ENCODE measurements at regions not wholly inside any gene's neighbourhood (a gene's known extent, or its start where the extent isn't known, plus 50 kb on each side); places are given as distances from the start of the nearest gene placed in this dataset.
A peak's percentile ranks its signal among the peaks of the same experiment; 100 is the strongest.

DNA sequence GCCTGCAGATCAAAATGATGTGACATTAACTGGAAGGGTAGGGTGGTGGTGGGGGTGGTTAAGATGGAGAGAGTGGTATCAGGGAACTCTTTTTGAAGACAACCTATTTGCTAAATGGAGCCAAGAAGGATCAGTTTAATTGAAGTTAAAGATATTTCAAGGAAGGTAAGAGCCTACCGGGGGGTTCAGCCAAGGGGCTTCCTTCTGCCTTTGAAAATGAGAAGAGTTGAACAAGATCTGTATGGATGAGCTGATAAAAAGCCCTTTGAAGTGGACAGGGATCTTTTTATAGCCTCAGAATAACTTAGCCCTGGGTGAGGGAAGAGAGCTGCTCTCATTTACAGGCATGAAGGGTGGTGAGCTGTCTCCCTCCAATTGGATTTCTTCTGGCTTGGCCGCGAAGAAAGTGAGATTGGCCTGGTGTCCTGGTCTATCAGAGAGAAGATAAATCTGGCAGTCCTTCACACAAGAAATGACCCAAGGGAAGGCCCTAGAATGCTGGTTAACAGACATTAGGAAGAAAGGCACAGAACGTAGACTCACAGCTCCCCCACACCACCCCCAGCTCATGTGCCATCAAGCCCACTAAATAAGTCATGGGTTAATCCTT is 439.8 kb downstream of the TNS1 start:
- Histone ChIP-seq H3K4me1 (no peaks in the 10 kb centered on the region), H3K36me3 (no peaks in the 10 kb centered on the region), H3K9me3 (no peaks in the 10 kb centered on the region), H3K27me3 (no peaks in the 10 kb centered on the region), H3K27ac (peak overlapping the region; percentile 54 to 62), H3K4me3 (no peak overlapping the region)
- intact Hi-C loops (cut with DNase I; ENCODE audit: low total_unique reads), result no loop called here
- TF ChIP-seq POLR2A (IDR thresholded peaks at IDR 0.05), result no peak
- TF ChIP-seq, protein P1, sequence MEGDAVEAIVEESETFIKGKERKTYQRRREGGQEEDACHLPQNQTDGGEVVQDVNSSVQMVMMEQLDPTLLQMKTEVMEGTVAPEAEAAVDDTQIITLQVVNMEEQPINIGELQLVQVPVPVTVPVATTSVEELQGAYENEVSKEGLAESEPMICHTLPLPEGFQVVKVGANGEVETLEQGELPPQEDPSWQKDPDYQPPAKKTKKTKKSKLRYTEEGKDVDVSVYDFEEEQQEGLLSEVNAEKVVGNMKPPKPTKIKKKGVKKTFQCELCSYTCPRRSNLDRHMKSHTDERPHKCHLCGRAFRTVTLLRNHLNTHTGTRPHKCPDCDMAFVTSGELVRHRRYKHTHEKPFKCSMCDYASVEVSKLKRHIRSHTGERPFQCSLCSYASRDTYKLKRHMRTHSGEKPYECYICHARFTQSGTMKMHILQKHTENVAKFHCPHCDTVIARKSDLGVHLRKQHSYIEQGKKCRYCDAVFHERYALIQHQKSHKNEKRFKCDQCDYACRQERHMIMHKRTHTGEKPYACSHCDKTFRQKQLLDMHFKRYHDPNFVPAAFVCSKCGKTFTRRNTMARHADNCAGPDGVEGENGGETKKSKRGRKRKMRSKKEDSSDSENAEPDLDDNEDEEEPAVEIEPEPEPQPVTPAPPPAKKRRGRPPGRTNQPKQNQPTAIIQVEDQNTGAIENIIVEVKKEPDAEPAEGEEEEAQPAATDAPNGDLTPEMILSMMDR (IDR thresholded peaks at IDR 0.05), result no peak
- peak; percentile 51 to 78 for DNase-seq

- H3K36me3 ChIP-seq, result no peaks in the 10 kb centered on the region
- H3K4me3 ChIP-seq, result no peak overlapping the region
- TF ChIP-seq, protein P1 (IDR thresholded peaks at IDR 0.05), result no peak
- TF ChIP-seq POLR2A (IDR thresholded peaks at IDR 0.05), result no peak
- DNase-seq, result no peak
- intact Hi-C loops (cut with DNase I; ENCODE audit: low total_unique reads), result no loop called here
- no peaks in the 10 kb centered on the region for H3K27me3 ChIP-seq
- peaks cover 0 to 4% of the 10 kb centered on the region in 2 donors for H3K4me1 ChIP-seq
- H3K9me3 ChIP-seq, result no peaks in the 10 kb centered on the region
- no peak overlapping the region for H3K27ac ChIP-seq
Measured at GRCh38 chr2:217559084-217559483, 443.7 kb downstream of the TNS1 start.

- Histone ChIP-seq H3K36me3 (no peaks in the 10 kb centered on the region), H3K9me3 (no peaks in the 10 kb centered on the region), H3K4me1 (peaks cover 0 to 4% of the 10 kb centered on the region in 2 donors), H3K27ac (peak overlapping the region; percentile 53 to 64), H3K4me3 (no peak overlapping the region), H3K27me3 (no peaks in the 10 kb centered on the region)
- TF ChIP-seq, protein P1 (IDR thresholded peaks at IDR 0.05), result no peak
- intact Hi-C loops (cut with DNase I; ENCODE audit: low total_unique reads), result no loop called here
- DNase-seq, result peak; percentile 62 to 63
Measured at GRCh38 chr2:217555081-217555876, 447.5 kb downstream of the TNS1 start.

- peaks cover 0 to 4% of the 10 kb centered on the region in 2 donors for H3K4me1 ChIP-seq
- no peak overlapping the region for H3K4me3 ChIP-seq
- H3K36me3 ChIP-seq, result no peaks in the 10 kb centered on the region
- intact Hi-C loops (cut with DNase I; ENCODE audit: low total_unique reads), result no loop called here
- TF ChIP-seq, protein P1 (IDR thresholded peaks at IDR 0.05), result no peak
- TF ChIP-seq POLR2A (IDR thresholded peaks at IDR 0.05), result no peak
- no peaks in the 10 kb centered on the region for H3K27me3 ChIP-seq
- DNase-seq, result no peak
- H3K27ac ChIP-seq, result peak overlapping the region; percentile 44 to 53
- H3K9me3 ChIP-seq, result no peaks in the 10 kb centered on the region
Measured at GRCh38 chr2:217553679-217554078, 449.1 kb downstream of the TNS1 start.

GRCh38 chr2:217553202-217553601 is 449.6 kb downstream of the TNS1 start:
- Histone ChIP-seq H3K4me3 (no peak overlapping the region), H3K36me3 (no peaks in the 10 kb centered on the region), H3K27me3 (no peaks in the 10 kb centered on the region), H3K4me1 (peaks cover 0 to 4% of the 10 kb centered on the region in 2 donors), H3K27ac (peak overlapping the region; percentile 44 to 53), H3K9me3 (no peaks in the 10 kb centered on the region)
- no peak for TF ChIP-seq POLR2A (IDR thresholded peaks at IDR 0.05)
- TF ChIP-seq, protein P1 (IDR thresholded peaks at IDR 0.05), result no peak
- no peak for DNase-seq
- intact Hi-C loops (cut with DNase I; ENCODE audit: low total_unique reads), result no loop called here

All from uterus (tissue), 3 donors.